ENCODE measurements at regions not wholly inside any gene's neighbourhood (a gene's known extent, or its start where the extent isn't known, plus 50 kb on each side); places are given as distances from the start of the nearest gene placed in this dataset.

DNA sequence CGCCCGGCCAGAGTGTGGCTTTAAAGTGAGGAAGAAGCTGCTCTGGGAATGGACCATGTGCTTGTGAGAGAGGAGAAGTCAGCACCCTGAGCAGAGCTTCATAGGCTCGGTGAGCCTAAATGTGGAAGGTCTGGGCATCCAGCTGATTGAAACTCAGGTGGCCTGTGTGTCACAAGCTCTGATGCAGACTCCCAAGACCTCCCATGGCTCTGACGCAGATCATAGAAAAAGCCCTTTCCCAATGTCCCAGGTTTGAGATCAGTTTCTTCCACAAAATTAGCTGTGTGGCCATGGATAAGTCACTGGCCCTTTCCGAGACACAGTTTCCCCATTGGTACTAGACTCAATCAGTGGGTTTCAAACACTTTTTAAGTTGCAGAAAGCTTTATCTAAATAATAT, 180.0 kb upstream of the CCL2 start:
- TF ChIP-seq, protein P1, sequence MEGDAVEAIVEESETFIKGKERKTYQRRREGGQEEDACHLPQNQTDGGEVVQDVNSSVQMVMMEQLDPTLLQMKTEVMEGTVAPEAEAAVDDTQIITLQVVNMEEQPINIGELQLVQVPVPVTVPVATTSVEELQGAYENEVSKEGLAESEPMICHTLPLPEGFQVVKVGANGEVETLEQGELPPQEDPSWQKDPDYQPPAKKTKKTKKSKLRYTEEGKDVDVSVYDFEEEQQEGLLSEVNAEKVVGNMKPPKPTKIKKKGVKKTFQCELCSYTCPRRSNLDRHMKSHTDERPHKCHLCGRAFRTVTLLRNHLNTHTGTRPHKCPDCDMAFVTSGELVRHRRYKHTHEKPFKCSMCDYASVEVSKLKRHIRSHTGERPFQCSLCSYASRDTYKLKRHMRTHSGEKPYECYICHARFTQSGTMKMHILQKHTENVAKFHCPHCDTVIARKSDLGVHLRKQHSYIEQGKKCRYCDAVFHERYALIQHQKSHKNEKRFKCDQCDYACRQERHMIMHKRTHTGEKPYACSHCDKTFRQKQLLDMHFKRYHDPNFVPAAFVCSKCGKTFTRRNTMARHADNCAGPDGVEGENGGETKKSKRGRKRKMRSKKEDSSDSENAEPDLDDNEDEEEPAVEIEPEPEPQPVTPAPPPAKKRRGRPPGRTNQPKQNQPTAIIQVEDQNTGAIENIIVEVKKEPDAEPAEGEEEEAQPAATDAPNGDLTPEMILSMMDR (conservative IDR thresholded peaks at IDR 0.05; ENCODE audit: low read depth, low read length) = no peak
- TF ChIP-seq POLR2A (IDR thresholded peaks at IDR 0.05; ENCODE audit: low read depth, low read length) = no peak
- no peak for TF ChIP-seq SMC3 (IDR thresholded peaks at IDR 0.05; ENCODE audit: low read depth, low read length)
- TF ChIP-seq USF2 (IDR thresholded peaks at IDR 0.05; ENCODE audit: low read depth, low read length) = no peak
- no peak for TF ChIP-seq FOS (IDR thresholded peaks at IDR 0.05; ENCODE audit: low read depth, low read length)
- no peak for TF ChIP-seq RFX5 (IDR thresholded peaks at IDR 0.05; ENCODE audit: low read depth, low read length)
- TF ChIP-seq, protein P2, sequence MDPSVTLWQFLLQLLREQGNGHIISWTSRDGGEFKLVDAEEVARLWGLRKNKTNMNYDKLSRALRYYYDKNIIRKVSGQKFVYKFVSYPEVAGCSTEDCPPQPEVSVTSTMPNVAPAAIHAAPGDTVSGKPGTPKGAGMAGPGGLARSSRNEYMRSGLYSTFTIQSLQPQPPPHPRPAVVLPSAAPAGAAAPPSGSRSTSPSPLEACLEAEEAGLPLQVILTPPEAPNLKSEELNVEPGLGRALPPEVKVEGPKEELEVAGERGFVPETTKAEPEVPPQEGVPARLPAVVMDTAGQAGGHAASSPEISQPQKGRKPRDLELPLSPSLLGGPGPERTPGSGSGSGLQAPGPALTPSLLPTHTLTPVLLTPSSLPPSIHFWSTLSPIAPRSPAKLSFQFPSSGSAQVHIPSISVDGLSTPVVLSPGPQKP (IDR thresholded peaks at IDR 0.05; ENCODE audit: borderline replicate concordance, low read depth, low read length) = no peak

All from IMR-90 (cell line).